Left ventricle myocardium superior (tissue), 1 donor: ENCODE measurements at regions not wholly inside any gene's neighbourhood (a gene's known extent, or its start where the extent isn't known, plus 50 kb on each side); places are given as distances from the start of the nearest gene placed in this dataset.

Experiments used
- ATAC-seq: fragments of 200-7000 bp; cut with Tn5 transposase; one replicate; pipeline ENCODE4 v1.9.1; 2020; ENCODE audit warnings: mild to moderate bottlenecking, moderate library complexity
- DNase-seq: peaks from one replicate; pipeline ENCODE4 v3.0.0-alpha.2; 2020
- intact Hi-C: fragments of 100-400 bp; cut with micrococcal nuclease; formaldehyde crosslinking; loops from one replicate; pipeline ENCODE4 v1.11.0; 2022
- donor health status: DM: no; HTN: yes; CAD: no; lungs with severe emphysema.

- ATAC-seq (no peak), DNase-seq (no peak)
- intact Hi-C loops, result loop anchor here (10.0 kb wide), 1 partner anchor 109 kb away; no protein-coding TSS in a partner anchor
These were observed 498.8 kb upstream of the CD180 start for GRCh38 chr5:67695369-67695768.

GRCh38 chr5:67694810-67695191, 498.2 kb upstream of the CD180 start:
- DNase-seq, result no peak
- intact Hi-C loops, result loop anchor here (10.0 kb wide), 1 partner anchor 110 kb away; no protein-coding TSS in a partner anchor

DNA sequence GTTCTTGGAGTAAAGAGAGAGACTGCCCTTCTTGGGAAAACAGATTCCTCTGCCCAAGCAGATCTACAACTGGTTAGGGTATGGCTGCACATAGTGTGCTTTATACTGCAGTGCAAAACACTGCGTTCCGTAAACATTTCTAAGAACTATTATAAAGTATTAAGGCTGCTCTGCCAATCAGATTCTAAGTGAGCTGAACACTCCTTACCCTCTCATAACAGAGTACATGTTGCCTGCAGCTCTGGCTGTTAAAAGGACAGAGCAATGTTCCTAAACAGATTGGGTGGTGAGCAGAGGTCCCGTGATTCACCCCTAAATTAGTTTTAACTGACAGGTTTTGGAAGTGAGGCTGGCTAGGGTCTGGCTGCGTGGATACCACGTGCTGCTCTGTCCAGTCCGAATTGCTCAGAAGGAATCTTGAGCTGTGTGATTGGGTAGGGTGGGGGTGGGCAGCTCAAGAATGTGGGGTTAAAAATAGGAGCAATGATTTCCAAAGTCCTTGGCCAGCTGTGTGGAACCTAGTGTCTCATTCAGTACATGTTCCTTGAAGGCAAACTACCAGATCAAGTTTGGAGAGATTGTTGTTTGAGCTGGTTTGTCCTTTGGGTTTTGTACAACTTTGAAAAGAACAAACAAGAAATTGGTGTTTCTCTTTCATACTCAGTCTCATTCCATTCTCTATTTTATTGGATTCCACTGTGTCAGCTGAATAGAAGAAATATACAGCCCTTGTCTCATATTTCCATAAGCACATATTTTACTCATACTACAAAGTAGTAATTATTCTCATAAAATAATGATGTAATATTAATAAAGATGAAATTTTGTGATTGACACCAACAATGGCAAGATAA, 497.6 kb upstream of the CD180 start:
- peak; percentile 76 for DNase-seq
- peak; percentile 96 for ATAC-seq
- intact Hi-C loops, result loop anchor here (10.0 kb wide), 1 partner anchor 111 kb away; no protein-coding TSS in a partner anchor

More at GRCh38 chr5:67694810-67695191, 498.2 kb upstream of the CD180 start:
- ATAC-seq, result no peak

DNA sequence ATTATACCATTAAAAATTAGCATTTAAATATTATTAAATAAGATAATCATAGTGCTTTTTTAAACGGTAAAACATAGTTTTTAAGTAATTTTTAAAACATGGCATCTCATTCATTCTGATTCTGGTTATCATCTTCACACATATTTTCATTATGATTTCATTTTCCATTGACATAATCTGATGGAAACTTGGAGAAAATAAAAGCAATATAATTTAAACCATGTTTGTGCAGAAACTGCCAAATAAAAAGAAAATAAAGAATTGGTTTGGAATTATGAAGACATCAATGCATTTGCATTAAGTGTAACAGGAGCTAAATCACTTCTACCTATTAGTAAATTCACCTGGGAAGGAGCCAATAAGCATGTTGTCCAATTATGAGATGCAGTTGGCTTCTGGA, 490.1 kb upstream of the CD180 start:
- DNase-seq (no peak), ATAC-seq (no peak)

GRCh38 chr5:67681703-67682102, 485.1 kb upstream of the CD180 start:
- DNase-seq (no peak), ATAC-seq (no peak)
- intact Hi-C loops, result no loop called here

More for the DNA sequence above, 490.1 kb upstream of the CD180 start:
- intact Hi-C loops, result no loop called here

- peak; percentile 60 for ATAC-seq
- no peak for DNase-seq
- intact Hi-C loops, result no loop called here
These were observed 483.5 kb upstream of the CD180 start for GRCh38 chr5:67680099-67680498.

DNA sequence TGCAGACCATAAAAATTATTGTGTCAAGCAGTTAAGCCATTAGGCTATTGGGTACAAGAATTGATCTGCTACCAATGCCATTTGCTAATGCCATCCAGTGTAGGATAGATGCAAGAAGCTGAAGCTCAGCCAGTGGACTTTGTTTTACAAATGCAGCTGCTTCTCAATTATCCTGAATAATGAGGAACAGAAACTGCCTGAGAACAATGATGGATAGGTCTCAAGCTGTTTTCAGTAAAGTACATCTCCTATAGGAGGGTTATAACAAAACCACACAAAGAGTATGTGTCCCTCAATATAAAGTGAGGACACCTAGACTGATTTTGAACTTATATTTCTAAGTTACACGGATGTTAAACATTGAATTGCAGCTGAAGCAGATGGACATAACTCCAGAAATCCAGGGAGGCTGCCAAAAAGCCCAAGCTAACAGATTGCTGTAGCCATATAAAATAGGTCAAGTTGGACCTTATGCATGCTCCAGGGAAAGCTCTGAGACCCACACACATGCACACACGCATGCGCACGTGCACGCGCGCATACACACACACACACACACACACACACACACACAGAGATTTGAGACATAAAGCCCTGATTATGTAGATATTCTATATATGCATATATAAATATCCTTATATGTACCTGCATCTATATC, 482.7 kb upstream of the CD180 start:
- DNase-seq, result no peak
- no peak for ATAC-seq
- intact Hi-C loops, result no loop called here

DNA sequence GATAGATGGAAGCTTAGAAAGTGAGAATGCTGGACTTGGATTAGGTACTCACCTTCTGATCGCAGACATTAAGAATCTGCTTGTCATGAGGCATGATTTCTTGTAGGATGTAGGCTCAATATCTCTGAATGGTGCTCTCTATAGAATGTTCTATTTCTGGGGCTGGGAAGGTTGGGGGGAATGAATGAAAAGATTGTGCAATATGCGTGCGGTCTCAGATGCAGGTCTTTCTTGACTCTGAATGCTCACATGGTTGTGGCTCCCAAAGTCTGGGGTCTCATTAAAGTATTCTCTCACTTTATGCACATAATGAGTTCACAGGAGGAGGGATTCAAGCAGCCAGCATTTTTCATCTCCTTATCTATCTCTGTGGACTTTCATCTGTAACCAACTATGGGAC, 482.0 kb upstream of the CD180 start:
- intact Hi-C loops, result no loop called here
- ATAC-seq (no peak), DNase-seq (no peak)

DNA sequence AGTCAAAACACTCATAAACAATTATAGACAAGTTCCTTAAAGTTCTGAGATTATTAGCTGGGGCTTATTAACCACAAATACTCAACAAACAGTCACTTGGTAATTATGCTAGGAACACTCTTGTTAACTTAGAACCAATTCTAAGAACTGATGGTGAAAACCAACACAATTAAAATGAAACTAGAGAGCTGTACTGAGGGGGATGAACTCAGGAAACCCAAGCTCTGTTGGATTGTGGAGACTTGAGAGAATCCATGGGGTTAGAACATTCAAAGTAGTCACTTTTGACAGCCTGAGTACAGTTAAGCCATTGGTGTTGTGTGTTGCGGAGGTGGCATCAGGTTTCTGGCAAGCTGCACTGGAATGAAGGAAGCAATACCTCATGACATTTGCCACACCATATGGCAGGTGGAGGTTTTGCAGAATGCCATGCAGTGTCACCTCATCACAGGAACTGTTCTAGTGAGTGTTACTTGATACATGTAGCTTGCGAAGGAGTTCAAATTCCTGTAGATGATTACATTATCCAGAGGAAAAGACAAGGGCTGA, 480.9 kb upstream of the CD180 start:
- intact Hi-C loops, result no loop called here
- ATAC-seq (peak; percentile 23), DNase-seq (no peak)

DNA sequence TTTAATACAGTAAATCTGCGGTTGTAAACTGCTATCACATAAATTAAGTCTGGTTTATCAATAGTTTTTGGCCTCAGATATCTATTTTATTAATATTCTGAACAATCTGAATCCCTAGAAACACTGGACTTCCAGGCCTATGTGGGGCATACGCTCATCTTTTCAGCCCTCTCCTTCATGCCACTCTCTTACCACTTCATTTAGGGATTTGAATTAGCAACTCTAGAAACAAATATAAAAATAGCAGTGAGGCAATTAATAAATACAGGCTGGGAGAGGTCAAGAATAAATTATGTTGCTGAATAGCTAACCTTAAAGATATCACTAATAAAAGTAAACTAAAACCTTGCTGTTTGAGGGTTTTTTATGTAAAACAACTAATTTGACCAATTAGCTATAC, 480.3 kb upstream of the CD180 start:
- intact Hi-C loops, result no loop called here
- ATAC-seq (no peak), DNase-seq (no peak)

- DNase-seq, result no peak
- no peak for ATAC-seq
- intact Hi-C loops, result no loop called here
These were observed 477.6 kb upstream of the CD180 start for GRCh38 chr5:67674159-67674655.

DNA sequence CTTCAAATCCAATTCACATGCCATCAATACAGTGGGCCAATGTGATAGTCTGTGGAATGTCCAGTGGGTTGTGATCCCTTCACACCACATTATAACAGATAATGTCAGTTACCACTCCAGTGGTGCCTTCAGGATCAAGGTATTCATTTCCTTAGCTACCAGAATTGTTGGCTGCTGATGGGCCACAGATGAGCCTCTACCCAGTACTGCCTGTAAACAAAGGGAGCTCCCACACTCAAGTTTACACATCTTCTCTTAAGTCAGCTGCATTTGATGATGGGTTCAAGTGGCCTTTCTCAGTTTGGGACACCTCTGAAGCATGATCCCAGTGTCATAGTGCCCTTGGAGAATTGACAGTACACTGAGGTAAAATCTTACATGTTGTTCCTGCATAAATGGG, 477.0 kb upstream of the CD180 start:
- intact Hi-C loops, result no loop called here
- peak; percentile 86 for ATAC-seq
- DNase-seq, result no peak

DNA sequence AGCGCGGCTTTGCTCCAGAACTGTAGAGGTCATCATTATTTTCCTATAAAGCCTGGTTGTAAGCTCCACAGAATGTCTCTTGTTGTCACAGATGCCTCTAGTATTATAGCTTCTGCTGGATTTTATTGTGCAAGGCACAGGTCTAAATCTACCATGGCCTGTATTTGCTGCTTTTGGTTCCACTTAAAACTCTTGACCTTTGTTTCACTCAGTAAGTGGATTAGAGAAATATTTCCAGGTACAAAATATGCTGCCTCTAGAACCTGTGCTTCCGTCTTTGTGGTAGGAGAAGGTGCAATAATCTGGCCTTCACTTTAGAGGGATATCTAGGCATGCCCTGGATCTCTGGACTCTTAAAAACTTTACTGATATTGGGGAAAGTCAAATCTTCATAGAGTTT, 476.6 kb upstream of the CD180 start:
- ATAC-seq (peak; percentile 53), DNase-seq (no peak)
- intact Hi-C loops, result no loop called here

DNA sequence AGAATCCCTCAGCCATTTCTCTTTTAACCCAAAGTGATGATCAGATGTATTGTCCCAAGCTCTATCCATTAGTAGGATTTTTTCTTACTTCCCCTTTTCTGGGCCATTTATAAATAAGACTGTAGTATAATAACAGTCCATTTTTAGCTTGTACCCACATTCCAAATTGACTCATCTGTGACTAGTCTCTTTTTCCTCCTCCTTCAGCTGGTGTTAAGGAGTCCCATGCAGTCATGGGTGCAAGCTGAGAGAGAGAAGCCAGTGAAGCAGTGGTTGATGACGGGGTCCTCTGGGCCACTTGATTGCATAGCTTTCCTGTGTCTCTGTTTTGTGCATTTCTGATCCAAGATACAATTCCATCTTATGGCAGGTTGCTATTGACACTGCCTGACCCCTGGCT, 476.0 kb upstream of the CD180 start:
- intact Hi-C loops, result no loop called here
- DNase-seq, result no peak
- ATAC-seq, result no peak

DNA sequence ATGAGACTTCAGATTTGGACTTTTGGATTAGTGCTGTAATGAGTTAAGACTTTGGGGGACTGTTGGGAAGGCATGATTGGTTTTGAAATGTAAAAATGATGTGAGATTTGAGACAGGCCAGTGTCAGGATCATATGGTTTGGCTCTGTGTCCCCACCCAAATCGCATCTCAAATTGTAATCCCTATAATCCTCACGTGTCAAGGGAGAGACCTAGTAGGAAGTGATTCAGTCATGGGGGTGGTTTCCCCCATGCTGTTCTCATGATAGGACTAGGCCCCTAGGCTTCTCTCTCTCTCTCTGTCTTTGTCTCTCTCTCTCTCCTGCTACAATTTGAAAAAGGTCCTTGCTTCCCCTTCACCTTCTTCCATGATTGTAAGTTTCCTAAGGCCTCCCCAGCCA, 473.3 kb upstream of the CD180 start:
- intact Hi-C loops, result no loop called here
- ATAC-seq, result no peak
- DNase-seq, result no peak

DNA sequence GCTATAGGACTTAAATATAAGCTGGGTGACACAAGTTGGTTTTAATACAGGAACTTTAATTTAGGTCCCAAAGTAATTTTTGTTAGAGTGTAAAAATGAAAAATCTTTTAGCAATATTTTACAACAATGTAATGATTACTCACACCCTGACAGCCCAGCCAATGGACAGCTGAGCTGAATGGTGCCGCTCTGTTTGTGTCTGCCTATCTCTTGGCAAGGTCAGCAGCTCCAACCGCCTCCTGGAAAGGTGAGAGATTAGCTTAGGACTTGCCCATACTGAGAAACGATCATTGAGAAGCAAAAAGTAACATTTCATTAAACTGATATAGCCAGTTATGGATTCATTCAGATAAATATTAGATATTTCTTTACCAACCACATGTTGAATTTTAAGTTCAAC, 463.6 kb upstream of the CD180 start:
- ATAC-seq (peak; percentile 78), DNase-seq (no peak)
- intact Hi-C loops, result no loop called here

GRCh38 chr5:67659288-67659687, 462.7 kb upstream of the CD180 start:
- ATAC-seq (peak; percentile 95), DNase-seq (no peak)
- intact Hi-C loops, result no loop called here

- intact Hi-C loops, result no loop called here
- DNase-seq, result no peak
- ATAC-seq, result no peak
These were observed 460.5 kb upstream of the CD180 start for GRCh38 chr5:67657055-67657454.

DNA sequence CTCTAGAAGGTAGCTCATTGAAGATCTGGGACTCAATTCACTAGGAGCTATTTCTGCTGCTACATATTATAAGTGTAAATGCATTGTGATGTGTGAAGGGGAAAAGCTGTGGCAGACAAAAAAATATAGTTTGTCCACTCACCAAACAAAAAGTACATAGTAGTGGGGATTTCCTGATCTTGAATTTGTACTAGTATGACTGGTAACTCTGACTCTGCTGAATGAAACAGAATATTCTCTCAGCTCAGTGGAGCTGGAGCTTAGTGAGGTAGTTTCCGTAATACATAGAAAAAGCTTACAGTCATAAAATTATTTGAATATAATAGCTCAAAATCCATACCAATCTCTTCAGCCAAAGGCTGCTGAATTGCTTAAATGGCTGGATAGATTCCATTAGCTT, 455.6 kb upstream of the CD180 start:
- intact Hi-C loops, result no loop called here
- no peak for ATAC-seq
- DNase-seq, result no peak

DNA sequence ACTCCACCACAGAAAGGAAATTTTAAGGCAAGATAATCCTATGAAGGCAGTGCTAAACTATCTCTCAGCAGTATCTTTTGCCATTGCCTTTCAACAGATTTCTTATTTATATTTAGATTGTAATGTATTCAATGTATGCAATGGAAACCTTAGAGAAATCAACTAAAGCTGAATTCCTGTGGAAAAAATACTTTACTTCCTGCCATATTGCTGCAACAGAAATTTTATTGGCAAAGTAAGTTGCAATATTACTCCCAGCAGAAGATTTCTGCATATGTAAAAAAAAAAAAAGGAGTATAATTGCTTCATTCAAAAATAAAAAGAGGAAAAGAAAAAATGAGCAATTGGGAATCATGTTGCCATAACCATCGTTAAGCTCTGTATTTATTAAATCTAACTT, 454.6 kb upstream of the CD180 start:
- intact Hi-C loops, result no loop called here
- no peak for DNase-seq

More for the DNA sequence above, 454.6 kb upstream of the CD180 start:
- no peak for ATAC-seq
